HG02885 (cell line): ENCODE measurements at regions not wholly inside any gene's neighbourhood (a gene's known extent, or its start where the extent isn't known, plus 50 kb on each side); places are given as distances from the start of the nearest gene placed in this dataset.

ENCODE experiments used
- ATAC-seq: cut with Tn5 transposase; IDR thresholded peaks from one replicate; pipeline ENCODE4 v1.9.1; 2021; ENCODE audit warnings: mild to moderate bottlenecking; ENCODE audit not compliant: unreplicated experiment, poor library complexity

DNA sequence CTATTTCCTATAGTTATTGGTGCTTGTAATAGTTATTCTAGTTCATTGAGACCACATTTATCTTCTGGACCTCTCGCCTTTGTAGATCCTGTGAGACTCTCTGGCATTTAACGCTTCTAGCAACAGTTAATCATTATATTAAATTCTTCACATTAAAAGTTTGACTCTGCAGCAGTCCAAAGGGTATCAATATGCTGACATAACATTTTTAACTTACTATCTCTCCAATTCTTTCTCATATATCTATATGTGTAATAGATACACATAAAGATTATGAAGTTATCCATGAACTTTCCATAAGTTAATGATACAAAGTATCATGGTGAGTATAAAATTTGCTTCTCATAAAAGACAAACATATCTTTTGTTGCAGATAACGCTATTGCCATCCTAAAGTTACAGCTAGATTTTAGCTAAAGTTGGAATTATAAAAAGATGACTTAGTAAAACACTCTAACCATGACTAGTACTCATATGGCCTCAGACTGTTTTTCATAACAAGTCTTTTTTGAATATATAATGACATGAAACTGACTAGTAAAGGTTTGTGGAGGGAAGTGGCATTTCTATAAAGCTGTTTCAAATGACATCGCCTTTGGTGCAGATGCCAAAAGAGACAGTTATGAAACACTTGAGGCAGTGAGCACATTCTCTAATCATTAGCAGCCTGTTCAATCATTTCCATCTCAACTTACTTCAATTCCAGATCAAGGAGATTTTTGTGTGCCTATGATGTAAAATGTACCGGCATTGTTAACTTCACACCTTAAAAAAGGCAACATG lies 379.3 kb upstream of the CBLB start:
- ATAC-seq, result no peak

GRCh38 chr3:106249159-106249558 lies 380.3 kb upstream of the CBLB start:
- ATAC-seq, result no peak

- no peak for ATAC-seq
These were observed 381.2 kb upstream of the CBLB start for GRCh38 chr3:106249981-106250380.

DNA sequence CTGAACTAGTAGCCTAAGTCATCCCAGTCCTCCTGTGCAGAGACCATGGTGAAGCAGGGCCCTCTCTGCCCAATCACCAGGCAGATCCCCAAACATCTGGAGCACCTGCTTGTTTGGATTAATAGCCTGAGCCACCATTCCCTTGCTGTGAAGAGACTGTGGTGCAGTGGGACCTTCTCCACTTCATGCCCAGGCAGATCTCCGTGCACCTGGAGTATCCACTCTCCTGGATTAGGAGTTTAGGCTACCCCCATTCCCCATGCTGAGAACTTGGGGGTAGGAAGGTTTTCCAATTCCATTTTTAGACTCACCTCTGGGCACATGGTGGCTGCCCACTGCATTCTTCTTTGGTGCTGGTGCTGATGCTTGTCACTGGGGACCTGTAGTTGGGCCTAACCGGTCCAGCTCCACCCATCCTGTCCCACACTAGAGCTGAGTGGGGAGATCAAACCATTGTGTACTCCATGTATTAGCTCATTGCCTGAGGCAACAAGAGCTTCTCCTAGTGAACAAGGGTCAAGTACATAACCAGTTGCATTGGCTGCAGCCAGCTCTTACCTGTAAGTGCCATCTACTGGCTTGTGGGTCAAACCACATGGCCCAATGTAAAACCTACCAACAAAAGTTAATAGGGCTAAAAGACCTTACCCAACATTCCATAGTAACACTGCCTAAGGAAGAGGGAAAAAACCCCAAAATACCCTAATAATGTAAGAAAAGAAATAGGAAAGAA lies 382.5 kb upstream of the CBLB start:
- ATAC-seq, result no peak

GRCh38 chr3:106255870-106256248 lies 387.0 kb upstream of the CBLB start:
- peak; percentile 92 for ATAC-seq

DNA sequence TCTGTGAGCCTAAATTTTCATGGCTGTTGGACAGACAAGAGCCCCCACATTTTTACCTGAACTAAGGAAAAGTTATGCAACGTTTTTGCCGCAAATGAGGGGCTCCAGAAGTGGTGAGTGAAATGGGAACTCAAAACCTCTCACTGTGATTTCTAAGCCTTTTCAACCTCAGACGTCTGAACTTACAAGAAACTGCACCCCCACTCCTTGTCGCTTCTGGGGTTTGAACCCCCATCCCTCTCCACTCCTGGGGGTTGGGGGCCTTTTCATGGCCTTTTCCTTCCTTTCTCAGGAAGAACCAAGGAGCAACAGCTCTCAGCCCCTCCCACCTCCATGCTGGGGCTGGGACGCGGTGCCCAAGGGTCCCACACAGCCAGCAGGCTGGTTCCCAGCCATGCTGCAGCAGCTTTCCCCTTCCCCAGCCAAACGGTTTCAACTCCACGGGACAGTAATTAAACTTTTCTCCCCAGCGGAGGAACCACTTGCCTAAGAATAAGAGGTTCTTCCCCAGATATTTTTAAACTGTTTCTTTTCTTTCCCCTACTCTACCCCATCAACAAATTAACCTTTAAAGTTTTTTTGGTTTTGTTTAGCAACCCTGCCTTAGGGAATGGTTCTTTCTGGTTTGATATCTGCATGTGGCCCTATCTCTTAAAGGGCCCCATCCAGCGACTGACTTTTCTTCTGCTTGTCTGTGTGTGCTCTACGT lies 387.6 kb upstream of the CBLB start:
- ATAC-seq, result peak; percentile 35

DNA sequence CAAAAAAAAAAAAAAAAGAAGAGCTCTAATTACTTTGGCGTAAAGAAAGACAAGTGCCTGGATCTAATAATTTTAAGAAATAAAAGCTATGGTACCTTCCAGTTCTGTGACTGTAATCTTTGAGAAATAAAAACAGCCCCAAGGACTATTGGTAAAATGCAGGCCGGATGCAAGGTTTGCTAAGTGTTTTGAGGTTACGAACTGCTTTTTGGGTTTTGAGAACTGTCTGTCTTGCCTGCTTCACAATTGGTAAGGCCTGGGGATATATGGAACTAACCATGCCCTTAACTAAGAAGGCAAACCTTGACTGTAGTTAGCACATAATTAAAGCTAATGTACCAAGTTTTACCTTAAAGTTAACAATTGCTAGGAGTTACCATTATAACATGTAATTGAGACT lies 388.4 kb upstream of the CBLB start:
- ATAC-seq, result no peak

- ATAC-seq, result no peak
These were observed 392.6 kb upstream of the CBLB start for GRCh38 chr3:106261396-106261795.

DNA sequence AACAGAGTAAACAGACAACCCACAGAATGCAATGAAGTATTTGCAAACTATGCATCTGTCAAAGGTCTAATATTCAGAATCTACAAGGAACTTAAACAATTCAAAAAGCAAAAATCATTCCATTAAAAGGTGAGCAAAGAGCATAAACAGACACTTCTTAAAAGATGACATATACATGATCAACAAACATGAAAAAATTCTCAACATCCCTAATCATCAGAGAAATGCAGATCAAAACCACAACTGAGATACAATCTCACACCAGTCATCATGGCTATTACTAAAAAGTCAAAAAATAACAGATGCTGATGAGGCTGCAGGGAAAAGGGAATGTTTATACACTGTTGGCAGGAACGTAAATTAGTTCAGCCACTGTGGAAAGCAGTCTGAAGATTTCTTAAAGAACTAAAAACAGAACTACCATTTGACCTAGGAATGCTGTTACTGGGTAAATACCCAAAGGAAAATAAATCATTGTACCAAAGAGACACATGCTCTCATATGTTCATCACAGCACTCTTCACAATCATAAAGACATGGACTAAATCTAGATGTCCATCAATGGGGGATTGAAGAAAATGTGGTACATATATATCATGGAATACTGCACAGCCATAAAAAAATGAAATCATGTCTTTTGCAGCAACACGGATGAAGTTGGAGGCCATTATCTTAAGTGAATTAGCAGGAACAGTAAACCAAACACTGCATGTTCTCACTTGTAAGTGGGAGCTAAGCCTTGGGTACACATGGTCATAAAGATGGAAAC lies 393.3 kb upstream of the CBLB start:
- ATAC-seq, result no peak

DNA sequence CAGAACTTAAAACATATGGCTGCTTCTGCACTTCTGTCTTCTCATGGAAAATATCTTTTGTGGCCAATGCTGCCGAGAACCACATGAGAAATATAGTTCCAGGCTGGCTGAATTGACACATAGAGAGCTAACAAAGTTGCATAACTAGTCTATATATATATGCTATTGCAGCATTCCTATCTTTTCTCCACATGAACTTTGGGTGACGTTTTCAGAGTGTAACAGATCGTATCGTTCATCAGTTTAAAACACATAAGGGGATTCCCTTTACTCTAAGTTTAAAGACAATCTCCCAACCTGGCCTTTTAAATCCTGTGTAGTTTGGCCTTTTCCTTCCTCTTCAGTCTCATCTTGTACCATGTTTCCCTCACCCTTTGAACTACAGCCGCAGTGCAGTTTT lies 394.2 kb upstream of the CBLB start:
- ATAC-seq, result no peak

- ATAC-seq, result no peak
These were observed 394.7 kb upstream of the CBLB start for GRCh38 chr3:106263546-106263945.

DNA sequence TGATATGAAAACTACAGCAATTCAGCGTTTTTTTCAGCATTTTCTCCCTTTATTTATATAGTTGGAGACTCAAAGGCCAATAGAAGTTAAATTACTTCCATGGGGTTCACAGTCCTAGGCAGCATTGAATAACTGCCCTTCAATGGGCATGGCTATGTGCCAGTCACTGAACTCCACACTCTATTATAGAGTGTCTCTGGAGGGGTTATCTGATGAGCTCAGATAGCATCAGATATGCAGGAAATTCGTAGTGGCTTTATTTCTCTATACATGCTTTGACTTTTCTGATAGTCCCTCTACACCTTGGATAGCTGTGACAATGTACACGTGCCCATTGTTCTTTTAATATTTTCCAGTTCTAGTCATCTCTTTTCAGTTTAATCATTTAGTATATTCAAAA lies 396.9 kb upstream of the CBLB start:
- ATAC-seq, result no peak

GRCh38 chr3:106268696-106269095 lies 399.9 kb upstream of the CBLB start:
- ATAC-seq, result no peak

DNA sequence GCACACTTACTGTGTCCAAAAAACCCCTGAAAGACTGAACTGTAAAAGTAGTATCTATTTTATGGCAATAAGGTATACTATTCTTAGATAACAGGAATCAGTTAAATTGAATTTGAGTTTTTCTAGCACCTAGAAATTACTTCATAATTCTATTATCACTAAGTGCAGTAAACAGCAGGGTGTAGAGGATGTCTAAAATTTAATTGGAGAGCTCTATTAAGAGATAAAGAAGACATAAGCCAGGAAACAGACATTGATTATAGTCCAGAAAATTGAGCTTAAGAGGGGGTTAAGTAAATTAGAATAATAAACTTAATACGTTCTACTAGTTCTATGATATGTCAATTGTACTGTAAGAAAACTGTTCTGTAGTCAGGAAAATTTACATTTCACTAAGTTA lies 403.5 kb upstream of the CBLB start:
- ATAC-seq, result no peak

- ATAC-seq, result no peak
These were observed 406.8 kb upstream of the CBLB start for GRCh38 chr3:106275592-106275991.

GRCh38 chr3:106276151-106276550 lies 407.3 kb upstream of the CBLB start:
- ATAC-seq, result no peak

- no peak for ATAC-seq
These were observed 408.2 kb upstream of the CBLB start for GRCh38 chr3:106276755-106277612.

DNA sequence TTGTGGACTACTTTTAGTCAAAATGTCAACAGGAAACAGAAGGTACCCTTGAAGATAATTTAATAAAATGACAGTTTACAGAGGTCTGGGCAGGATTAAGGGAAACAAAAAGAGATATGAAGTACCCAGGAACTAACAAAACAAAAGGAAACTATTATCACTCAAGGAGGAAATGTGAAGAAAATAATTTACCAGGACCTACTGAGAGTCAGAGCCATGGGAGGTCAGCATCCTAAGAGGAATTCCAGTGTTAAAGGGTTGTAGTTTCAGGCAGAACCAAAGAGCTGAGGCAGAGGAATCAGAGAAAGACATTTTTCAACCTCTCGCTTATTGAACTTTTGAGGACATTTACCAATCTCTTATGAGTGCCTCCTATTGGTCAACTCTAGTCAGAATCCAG lies 408.9 kb upstream of the CBLB start:
- ATAC-seq, result no peak

DNA sequence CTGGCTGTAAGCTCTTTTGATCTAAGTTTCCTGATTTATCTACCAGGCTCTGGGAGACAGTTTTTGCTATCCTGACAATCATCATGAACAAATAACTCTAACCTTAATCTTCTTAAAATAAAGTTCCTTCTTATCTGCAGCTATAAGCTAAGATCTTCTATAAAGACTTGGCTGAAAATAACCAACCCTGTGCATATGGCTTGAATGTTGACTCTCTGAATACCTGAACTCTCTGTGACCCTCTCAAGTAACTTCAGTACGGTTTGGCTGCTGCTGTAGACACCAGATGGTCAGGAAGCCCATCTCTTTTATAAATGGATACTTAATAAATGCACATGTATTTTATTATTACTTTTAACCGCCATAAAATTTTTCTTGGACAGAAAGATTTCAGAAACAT lies 412.4 kb upstream of the CBLB start:
- ATAC-seq, result no peak

DNA sequence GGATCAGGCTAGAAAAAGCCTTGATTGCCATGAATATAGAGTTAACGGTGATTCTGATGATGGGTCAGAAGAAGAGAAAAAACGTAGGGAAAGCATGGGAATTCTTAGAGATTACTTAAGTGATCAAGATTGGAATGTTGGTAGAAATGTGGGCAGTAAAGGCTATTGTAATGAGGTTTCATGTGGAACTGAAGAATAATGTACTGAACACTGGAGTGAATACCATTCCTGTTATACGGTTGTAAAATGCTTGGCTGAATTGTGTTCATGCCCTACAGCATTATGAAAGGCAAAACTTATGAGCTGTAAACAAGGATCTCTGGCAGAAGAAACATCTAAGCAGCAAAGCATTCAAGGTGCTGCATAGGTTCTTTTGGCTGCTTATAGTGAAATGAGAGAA lies 414.1 kb upstream of the CBLB start:
- ATAC-seq, result no peak
